ENCODE measurements at regions not wholly inside any gene's neighbourhood (a gene's known extent, or its start where the extent isn't known, plus 50 kb on each side); places are given as distances from the start of the nearest gene placed in this dataset.
"Not testable (repeated sequence)": the region's sequence is repeated elsewhere in the genome, so short reads cannot be mapped to it uniquely, and the experiment has no call there.

- ATAC-seq (ENCODE audit: poor library complexity) = peak; percentile 5
- intact Hi-C loops (cut with DNase I) = loop anchor here (5.0 kb wide), 1 partner anchor 156 kb away; the partner anchor contains the start of gene INHBB
Measured at GRCh38 chr2:120503206-120503792, 157.4 kb downstream of the INHBB start.

GRCh38 chr2:120503793-120504571, 158.0 kb downstream of the INHBB start:
- DNase-seq (peak; percentile 84), ATAC-seq (ENCODE audit: poor library complexity) (peak; percentile 90)
- intact Hi-C loops (cut with DNase I) = loop anchor here (5.0 kb wide), 1 partner anchor 157 kb away; the partner anchor contains the start of gene INHBB

More at GRCh38 chr2:120503206-120503792, 157.4 kb downstream of the INHBB start:
- DNase-seq = no peak

DNA sequence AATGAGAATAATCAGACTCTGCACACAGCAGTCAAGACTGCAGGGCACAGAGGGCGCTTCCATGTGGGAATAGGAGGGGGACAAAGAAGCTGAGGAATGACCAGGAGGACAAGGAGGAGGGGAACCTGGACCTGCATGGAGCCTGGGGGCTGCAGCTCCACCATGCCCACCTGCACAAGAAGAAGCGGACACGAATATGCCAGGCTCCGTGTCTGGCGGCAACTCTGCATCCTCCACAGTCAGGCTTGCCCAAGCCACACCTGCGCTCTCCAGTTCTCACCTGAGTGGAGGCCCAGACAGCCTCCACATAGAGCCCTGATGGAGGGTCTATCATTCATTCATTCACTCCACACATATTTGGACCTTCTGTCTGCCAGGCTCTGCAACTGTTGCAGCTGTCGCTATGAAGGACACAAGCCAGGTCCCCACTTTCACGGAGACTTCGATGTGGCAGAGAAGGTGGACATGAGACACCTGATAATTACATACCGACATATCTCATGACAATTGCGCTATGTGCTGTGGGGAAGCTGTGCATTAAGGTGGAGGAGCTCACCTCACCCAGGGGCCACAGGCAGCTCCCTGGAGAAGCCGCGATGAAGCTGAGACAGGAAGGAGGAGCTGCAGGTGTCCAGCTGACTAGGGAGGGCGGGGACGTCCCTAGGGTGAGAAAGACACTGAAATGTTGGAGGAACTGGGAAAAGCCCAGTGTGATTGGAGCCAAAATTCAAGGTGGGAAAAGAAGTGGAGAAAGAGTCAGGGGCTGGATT, 159.2 kb downstream of the INHBB start:
- ATAC-seq (ENCODE audit: poor library complexity) (no peak), DNase-seq (no peak)
- intact Hi-C loops (cut with DNase I) = loop anchor here (5.0 kb wide), 1 partner anchor 158 kb away; the partner anchor contains the start of gene INHBB

DNA sequence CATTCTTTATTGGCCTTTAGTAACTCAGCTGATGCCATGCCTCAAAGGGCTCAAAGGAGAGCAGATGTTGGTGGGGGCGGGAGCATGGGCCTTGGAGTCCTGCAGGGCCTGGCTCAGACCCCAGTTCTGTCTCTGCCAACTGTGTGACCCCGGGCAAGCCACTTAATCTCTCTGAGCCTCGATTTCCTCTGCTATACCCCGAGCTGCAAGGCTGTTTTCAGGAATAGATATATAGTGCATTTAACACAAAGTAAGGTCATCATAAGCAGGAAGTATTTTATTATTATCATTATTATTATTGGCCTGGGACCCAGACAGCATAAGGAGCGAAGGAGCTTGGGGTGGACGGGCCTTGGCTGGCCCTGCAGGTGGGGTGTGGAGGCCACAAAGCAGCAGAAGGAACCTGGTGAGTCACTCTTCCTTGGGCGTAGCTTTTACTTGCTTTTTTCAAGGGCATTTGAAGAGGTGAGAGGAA, 162.7 kb downstream of the INHBB start:
- intact Hi-C loops (cut with DNase I) = no loop called here
- ATAC-seq (ENCODE audit: poor library complexity) (no peak), DNase-seq (no peak)

- intact Hi-C loops (cut with DNase I) = no loop called here
- ATAC-seq (ENCODE audit: poor library complexity) = no peak
- DNase-seq = no peak
Measured at GRCh38 chr2:120509213-120509815, 163.4 kb downstream of the INHBB start.

- intact Hi-C loops (cut with DNase I) = no loop called here
- ATAC-seq (ENCODE audit: poor library complexity) (no peak), DNase-seq (no peak)
Measured at GRCh38 chr2:120509991-120510735, 164.2 kb downstream of the INHBB start.

- ATAC-seq (ENCODE audit: poor library complexity) (no peak), DNase-seq (no peak)
- intact Hi-C loops (cut with DNase I) = no loop called here
Measured at GRCh38 chr2:120510751-120511395, 164.9 kb downstream of the INHBB start.

GRCh38 chr2:120511536-120511935, 165.6 kb downstream of the INHBB start:
- no peak for ATAC-seq (ENCODE audit: poor library complexity)
- intact Hi-C loops (cut with DNase I) = no loop called here
- DNase-seq = no peak

DNA sequence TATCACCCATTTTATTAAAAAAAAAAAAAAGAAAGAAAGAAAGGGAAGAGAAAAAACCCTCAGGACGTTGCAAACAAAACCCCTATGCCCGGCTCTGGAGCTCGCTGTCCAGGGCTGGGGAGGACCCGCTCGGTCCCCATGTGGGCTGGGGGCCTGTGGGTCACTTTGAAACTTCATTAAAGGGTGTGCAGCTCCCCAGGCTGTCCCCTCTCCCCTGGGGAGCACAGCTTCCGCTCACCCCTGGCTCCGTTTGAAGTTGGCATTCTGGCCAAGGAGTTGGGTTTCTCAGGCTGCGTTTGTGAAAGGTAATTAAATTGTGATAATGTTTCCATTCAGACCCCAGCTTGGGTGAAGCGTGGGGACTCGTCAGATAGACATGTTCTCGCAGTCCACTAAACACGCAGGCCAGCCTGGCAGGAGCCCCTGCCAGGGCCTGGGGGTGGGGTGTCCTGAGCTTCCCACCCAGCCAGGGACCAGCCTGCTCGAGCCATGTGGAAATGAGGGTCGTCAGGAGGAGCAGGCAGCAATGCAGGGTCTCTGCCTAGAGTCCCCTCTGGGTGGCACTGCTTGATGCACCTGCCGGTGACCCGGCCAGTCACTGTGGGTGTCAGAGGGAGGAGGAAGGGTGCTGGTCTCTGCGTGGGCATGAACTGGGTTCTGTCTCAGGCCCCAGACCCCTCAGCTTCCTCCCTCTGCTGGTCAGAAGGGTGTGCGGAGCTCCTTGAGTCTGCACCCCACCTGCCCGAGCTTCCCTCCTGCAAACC, 166.2 kb downstream of the INHBB start:
- intact Hi-C loops (cut with DNase I) = no loop called here
- ATAC-seq (ENCODE audit: poor library complexity) (peak; percentile 52), DNase-seq (no peak)

GRCh38 chr2:120513776-120514357, 167.9 kb downstream of the INHBB start:
- DNase-seq (no peak), ATAC-seq (ENCODE audit: poor library complexity) (no peak)
- intact Hi-C loops (cut with DNase I) = no loop called here

GRCh38 chr2:120514521-120514920, 168.6 kb downstream of the INHBB start:
- intact Hi-C loops (cut with DNase I) = no loop called here
- ATAC-seq (ENCODE audit: poor library complexity) (no peak), DNase-seq (no peak)

- ATAC-seq (ENCODE audit: poor library complexity); intact Hi-C loops (cut with DNase I); DNase-seq: not testable (repeated sequence)
Measured at GRCh38 chr2:120515066-120515758, 169.3 kb downstream of the INHBB start.

DNA sequence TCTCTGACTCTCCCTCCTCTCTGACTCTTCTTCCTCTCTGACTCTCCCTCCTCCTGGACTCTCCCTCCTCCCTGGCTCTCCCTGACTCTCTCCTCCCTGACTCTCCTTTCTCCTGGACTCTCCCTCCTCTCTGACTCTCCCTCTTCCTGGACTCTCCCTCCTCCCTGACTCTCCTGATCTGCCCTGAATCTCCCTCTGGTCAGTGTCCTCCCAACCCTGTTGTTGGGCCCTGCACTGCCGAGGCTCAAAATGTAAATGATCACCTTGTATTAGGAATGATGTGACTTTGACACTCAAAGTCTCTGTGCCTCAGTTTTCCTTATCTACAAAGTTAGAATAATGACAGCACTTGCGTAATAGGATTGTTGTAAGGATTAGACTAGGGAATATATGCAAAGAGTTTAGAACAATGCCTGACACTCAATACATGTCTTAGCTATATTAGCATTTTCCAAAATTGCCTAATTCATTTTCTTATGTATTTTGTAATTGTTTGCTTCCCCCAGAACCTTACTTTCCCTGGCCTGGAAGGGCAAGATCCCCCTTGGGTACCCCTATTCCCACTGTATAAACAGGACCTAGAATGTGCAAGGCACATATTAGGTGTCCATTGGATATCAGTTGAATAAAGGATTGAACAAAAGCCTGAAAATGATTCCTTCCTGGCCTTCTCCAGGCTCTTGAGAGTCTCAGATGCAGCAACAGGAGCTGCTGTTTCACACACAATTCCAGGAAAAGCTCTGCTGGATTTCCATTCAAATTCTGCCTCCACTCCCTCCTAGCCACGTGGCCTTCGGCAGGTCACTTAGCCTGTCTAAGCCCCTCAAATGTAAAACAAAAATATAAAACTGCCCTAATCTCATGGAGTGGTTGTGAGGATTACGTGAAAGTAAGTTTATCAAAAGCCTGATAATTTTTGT, 170.1 kb downstream of the INHBB start:
- intact Hi-C loops (cut with DNase I) = no loop called here
- ATAC-seq (ENCODE audit: poor library complexity) = no peak
- no peak for DNase-seq

DNA sequence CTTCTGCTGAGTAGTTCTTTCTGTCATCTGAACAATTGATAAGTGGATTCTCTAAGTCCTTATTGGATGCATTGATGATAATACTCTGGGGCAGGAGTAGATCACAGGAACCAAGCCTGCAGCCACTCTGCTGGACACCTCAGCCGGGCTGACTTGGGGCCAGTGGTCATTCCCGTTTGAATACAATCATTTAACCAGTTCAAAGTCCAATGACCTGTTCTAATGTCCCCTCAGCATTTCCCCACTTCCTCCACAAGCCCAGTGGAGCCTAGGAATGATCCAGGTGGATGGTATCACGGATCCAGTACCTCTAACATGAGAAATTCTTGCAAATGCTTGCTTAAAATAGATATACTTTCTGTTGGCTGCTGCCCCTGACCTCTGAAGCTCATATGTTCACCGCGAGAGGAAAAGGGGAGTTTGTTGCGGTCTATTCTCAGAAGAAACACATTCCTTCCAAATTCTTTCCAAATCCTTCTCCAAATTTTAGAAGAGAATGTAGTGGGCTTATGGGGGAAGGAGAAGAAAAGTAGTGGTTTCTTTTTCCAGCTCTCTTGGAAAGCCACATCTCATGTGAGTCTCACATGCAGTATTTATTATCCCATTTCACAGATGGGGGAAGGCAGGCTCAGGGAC, 170.9 kb downstream of the INHBB start:
- DNase-seq (no peak), ATAC-seq (ENCODE audit: poor library complexity) (no peak)
- intact Hi-C loops (cut with DNase I) = no loop called here

Measured in Right ventricle myocardium superior (tissue), 1 donor.